Endothelial cell of umbilical vein (primary cell): ENCODE measurements at regions not wholly inside any gene's neighbourhood (a gene's known extent, or its start where the extent isn't known, plus 50 kb on each side); places are given as distances from the start of the nearest gene placed in this dataset.

ENCODE experiments used
- BruUV-seq: library from RNA; stranded (reverse); fragments of 400-500 nt; replicated peaks from 2 replicates; lab custom pipeline; 2021; lab: Mats Ljungman, UMichigan
- CTCF ChIA-PET: fragments of 300-600, 350-600 bp; sonication (Branson Sonifier 250); formaldehyde crosslinking; loops from one replicate; lab custom pipeline; 2021; ENCODE audit warnings: antibody characterized with exemption, inconsistent platforms; lab: Charles Lee
- POLR2A ChIA-PET: fragments of 300-600, 350-600 bp; sonication (Branson Sonifier 250); formaldehyde crosslinking; loops from one replicate; lab custom pipeline; 2021; ENCODE audit warnings: antibody characterized with exemption, inconsistent platforms; lab: Charles Lee
- DNase-seq: peaks from one replicate; pipeline ENCODE4 v3.0.0-alpha.2; 2011; ENCODE audit warnings: low read depth, low spot score
- FAIRE-seq: peaks from 2 replicates; lab custom pipeline; 2011; peaks lifted over from hg19 to GRCh38; lab: Jason Lieb, UNC
- H2AFZ ChIP-seq: 2 replicates; pipeline ENCODE4 v1.6.0; 2012; ENCODE audit warnings: low read depth, low read length, control low read depth, inconsistent platforms
- H3K27ac ChIP-seq: 2 replicates; pipeline ENCODE4 v1.5.1; 2011; ENCODE audit warnings: low read depth, mild to moderate bottlenecking, control low read depth, low read length, moderate library complexity; ENCODE audit not compliant: insufficient read depth
- H3K27me3 ChIP-seq, 2 experiments: 2 replicates each; pipeline versions ENCODE4 v1.6.0 to v1.6.1; 2011; ENCODE audit warnings: low read length in 2 of 2, mixed read lengths in 1 of 2; ENCODE audit not compliant: control insufficient read depth in 2 of 2, insufficient read depth in 2 of 2
- H3K36me3 ChIP-seq, 2 experiments: 2 replicates in 1 of 2; 3 replicates in 1 of 2; pipeline ENCODE4 v1.5.1; 2011; ENCODE audit warnings: low read length in 2 of 2, mild to moderate bottlenecking in 1 of 2, moderate library complexity in 1 of 2; ENCODE audit not compliant: control insufficient read depth in 2 of 2, insufficient read depth in 2 of 2; ENCODE audit errors: extremely low read depth in 1 of 2
- H3K4me1 ChIP-seq: 3 replicates; pipeline ENCODE4 v1.5.1; 2011; ENCODE audit warnings: mild to moderate bottlenecking, low read length; ENCODE audit not compliant: control insufficient read depth, insufficient read depth; ENCODE audit errors: extremely low read depth
- H3K4me2 ChIP-seq: 2 replicates; pipeline ENCODE4 v1.6.1; 2011; ENCODE audit warnings: low read length, control low read depth, mixed read lengths; ENCODE audit not compliant: insufficient read depth
- H3K4me3 ChIP-seq, 3 experiments: fragments of 200-600 bp in 1 of 3; sonication (generic), shearing (Covaris generic) in 1 of 3; replicated peaks in 1 of 3; 2 replicates each; pipeline ENCODE4 v1.5.1; 2011 to 2016; ENCODE audit warnings: control low read depth in 3 of 3, low read length in 3 of 3, mild to moderate bottlenecking in 2 of 3, inconsistent platforms in 1 of 3, low read depth in 1 of 3, moderate library complexity in 1 of 3; ENCODE audit not compliant: insufficient read depth in 1 of 3
- H3K79me2 ChIP-seq: 2 replicates; pipeline ENCODE4 v1.6.0; 2012; ENCODE audit warnings: low read length, inconsistent platforms; ENCODE audit not compliant: control insufficient read depth, insufficient read depth
- H3K9ac ChIP-seq: replicated peaks from 2 replicates; pipeline ENCODE3; 2011; ENCODE audit warnings: low read length, control low read depth; ENCODE audit not compliant: insufficient read depth; ENCODE audit errors: extremely low read depth
- H3K9me1 ChIP-seq: replicated peaks from 3 replicates; pipeline ENCODE4 v1.6.0; 2011; ENCODE audit warnings: mild to moderate bottlenecking, low read length; ENCODE audit not compliant: control insufficient read depth, insufficient read depth; ENCODE audit errors: extremely low read depth
- H3K9me3 ChIP-seq: replicated peaks from 2 replicates; pipeline ENCODE4 v1.5.1; 2012; ENCODE audit warnings: low read length, inconsistent platforms; ENCODE audit not compliant: control insufficient read depth, insufficient read depth
- H4K20me1 ChIP-seq: replicated peaks from 2 replicates; pipeline ENCODE3; 2011; ENCODE audit warnings: mild to moderate bottlenecking, low read length; ENCODE audit not compliant: control insufficient read depth, insufficient read depth; ENCODE audit errors: extremely low read depth
- CTCF ChIP-seq, 2 donors: IDR thresholded peaks; 1 replicate in 1 of 2; 2 replicates in 1 of 2; pipeline ENCODE4 v1.5.1; 2011; ENCODE audit warnings: low read length in 2 of 2, mild to moderate bottlenecking in 2 of 2, moderate library complexity in 2 of 2, control low read depth in 1 of 2, inconsistent platforms in 1 of 2, low read depth in 1 of 2; ENCODE audit not compliant: insufficient read depth in 1 of 2; ENCODE audit errors: extremely low read depth in 1 of 2
- EZH2 ChIP-seq: IDR thresholded peaks from 2 replicates; pipeline ENCODE4 v1.6.1; 2012; ENCODE audit warnings: borderline replicate concordance, low read depth, mild to moderate bottlenecking, moderate library complexity, low read length, inconsistent platforms; ENCODE audit not compliant: severe bottlenecking
- FOS ChIP-seq: IDR thresholded peaks from 2 replicates; pipeline ENCODE4 v1.6.1; 2011; ENCODE audit warnings: mild to moderate bottlenecking, low read length, moderate library complexity, borderline replicate concordance; ENCODE audit not compliant: insufficient read depth
- GATA2 ChIP-seq: IDR thresholded peaks from 2 replicates; pipeline ENCODE4 v1.7.0; 2011; ENCODE audit warnings: low read depth, mild to moderate bottlenecking, moderate library complexity, mixed read lengths, low read length; ENCODE audit not compliant: insufficient read length, insufficient read depth
- JUN ChIP-seq: IDR thresholded peaks from 2 replicates; pipeline ENCODE4 v1.6.1; 2011; ENCODE audit warnings: borderline replicate concordance, low read depth; ENCODE audit not compliant: insufficient read length, insufficient read depth
- MAX ChIP-seq: IDR thresholded peaks from 2 replicates; pipeline ENCODE4 v1.6.1; 2011; ENCODE audit not compliant: insufficient read depth, insufficient read length
- MYC ChIP-seq: IDR thresholded peaks from one replicate; pipeline ENCODE4 v1.6.1; 2011; ENCODE audit warnings: mild to moderate bottlenecking, low read depth, low read length
- POLR2AphosphoS5 ChIP-seq: IDR thresholded peaks from 2 replicates; pipeline ENCODE4 v1.6.1; 2012; ENCODE audit warnings: low read depth, mild to moderate bottlenecking, control low read depth, low read length, moderate library complexity; ENCODE audit not compliant: insufficient read depth
- dilution Hi-C: fragments of 300-500 bp; cut with MboI; formaldehyde crosslinking; loops from one replicate; pipeline ENCODE4 v1.15.0; 2019; ENCODE audit warnings: low sequenced_read_pairs; ENCODE audit not compliant: extremely low pct_ligation_motif_present
- intact Hi-C: fragments of 100-400 bp; cut with micrococcal nuclease; formaldehyde crosslinking; loops from one replicate; pipeline ENCODE4 v1.10.0; 2022

GRCh38 chr5:111645303-111645838, 111.6 kb downstream of the NREP start:
- intact Hi-C loops (no loop called here), dilution Hi-C loops (no loop called here)
- H4K20me1 ChIP-seq: no peaks in the 10 kb centered on the region
- H3K79me2 ChIP-seq: no peaks in the 10 kb centered on the region
- H3K9me3 ChIP-seq: no peaks in the 10 kb centered on the region
- H3K9me1 ChIP-seq: no peaks in the 10 kb centered on the region
- H3K27me3 ChIP-seq: no peaks in the 10 kb centered on the region
- ChIA-PET POLR2A (no interaction called here), CTCF (no interaction called here)
- no peak overlapping the region for H3K4me2 ChIP-seq
- no peak overlapping the region for H3K9ac ChIP-seq
- no peaks in the 10 kb centered on the region for H3K4me1 ChIP-seq
- TF ChIP-seq MAX (no peak), JUN (no peak), GATA2 (no peak), EZH2 (no peak), POLR2AphosphoS5 (no peak), CTCF (IDR thresholded peaks at IDR 0.05; ENCODE audit: extremely low read depth in 1 of 2, insufficient read depth in 1 of 2, low read depth in 1 of 2, low read length in 2 of 2) (no peak), MYC (no peak), FOS (no peak)
- FAIRE-seq: no peak
- BruUV-seq: no TSS peak
- no peak overlapping the region for H3K27ac ChIP-seq
- H2AFZ ChIP-seq: no peak overlapping the region
- no peaks in the 10 kb centered on the region for H3K36me3 ChIP-seq
- H3K4me3 ChIP-seq: no peak overlapping the region
- no peak for DNase-seq
